ENCODE measurements at regions not wholly inside any gene's neighbourhood (a gene's known extent, or its start where the extent isn't known, plus 50 kb on each side); places are given as distances from the start of the nearest gene placed in this dataset.

DNA sequence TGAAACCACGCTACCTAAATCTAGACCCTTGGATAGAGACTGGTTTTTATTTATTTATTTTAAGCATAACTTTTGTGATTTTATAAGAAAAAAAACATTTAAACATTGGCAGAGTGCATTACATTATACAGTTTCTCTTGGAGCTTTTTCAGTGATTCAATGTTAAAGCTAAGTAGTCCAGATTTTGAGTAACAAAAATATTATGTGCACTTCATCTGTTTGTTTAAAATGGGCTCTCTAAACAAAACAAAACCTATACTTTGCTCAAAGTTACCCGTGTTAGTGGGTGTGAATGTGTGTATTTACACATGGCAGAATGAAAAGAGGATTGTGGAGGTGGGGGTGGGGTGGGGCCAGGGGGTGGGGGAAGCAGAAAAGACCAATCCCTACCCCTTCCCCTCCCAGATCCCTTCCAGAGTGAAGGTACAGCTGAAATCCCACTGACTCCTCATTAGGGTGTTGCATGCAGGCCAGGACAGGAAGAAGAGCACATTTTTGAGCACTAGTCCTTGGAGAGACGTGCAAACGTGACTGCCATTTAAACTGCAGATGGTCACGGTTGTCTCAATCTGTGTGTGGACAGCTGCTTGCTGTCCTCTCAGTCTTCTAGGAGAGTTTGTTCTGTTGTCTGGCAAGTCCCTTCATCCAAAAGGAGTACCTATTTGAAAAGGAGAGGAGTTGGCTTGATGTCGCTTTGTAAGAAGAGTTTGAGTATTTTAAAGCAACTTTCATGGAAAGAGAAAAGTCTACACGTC is 303.0 kb downstream of the ICOS start:
- Mint-ChIP-seq H3K27ac (no peak overlapping the region), H3K4me3 (no peak overlapping the region), H3K27me3 (peaks cover 2% of the 10 kb centered on the region), H3K36me3 (no peaks in the 10 kb centered on the region), H3K9me3 (peaks cover 2% of the 10 kb centered on the region), H3K4me1 (no peaks in the 10 kb centered on the region)
- DNase-seq (ENCODE audit: low spot score in 2 of 2) = no peak
- no peak for ATAC-seq (ENCODE audit: low read depth)

- Mint-ChIP-seq H3K9me3 (peaks cover 3% of the 10 kb centered on the region), H3K36me3 (no peaks in the 10 kb centered on the region), H3K4me1 (no peaks in the 10 kb centered on the region)
These were observed 304.3 kb upstream of the PARD3B start for GRCh38 chr2:204240961-204241360.

GRCh38 chr2:204249437-204249836 is 295.8 kb upstream of the PARD3B start:
- Mint-ChIP-seq H3K36me3 (no peaks in the 10 kb centered on the region), H3K27me3 (peaks cover 8% of the 10 kb centered on the region), H3K27ac (no peak overlapping the region), H3K4me1 (no peaks in the 10 kb centered on the region), H3K9me3 (peaks cover 1% of the 10 kb centered on the region), H3K4me3 (no peak overlapping the region)
- no peak for ATAC-seq (ENCODE audit: low read depth)
- DNase-seq (ENCODE audit: low spot score in 2 of 2) = no peak

More at GRCh38 chr2:204240961-204241360, 304.3 kb upstream of the PARD3B start:
- DNase-seq (ENCODE audit: low spot score in 2 of 2) = no peak
- Mint-ChIP-seq H3K27ac (no peak overlapping the region), H3K27me3 (peaks cover 2% of the 10 kb centered on the region), H3K4me3 (no peak overlapping the region)
- no peak for ATAC-seq (ENCODE audit: low read depth)

DNA sequence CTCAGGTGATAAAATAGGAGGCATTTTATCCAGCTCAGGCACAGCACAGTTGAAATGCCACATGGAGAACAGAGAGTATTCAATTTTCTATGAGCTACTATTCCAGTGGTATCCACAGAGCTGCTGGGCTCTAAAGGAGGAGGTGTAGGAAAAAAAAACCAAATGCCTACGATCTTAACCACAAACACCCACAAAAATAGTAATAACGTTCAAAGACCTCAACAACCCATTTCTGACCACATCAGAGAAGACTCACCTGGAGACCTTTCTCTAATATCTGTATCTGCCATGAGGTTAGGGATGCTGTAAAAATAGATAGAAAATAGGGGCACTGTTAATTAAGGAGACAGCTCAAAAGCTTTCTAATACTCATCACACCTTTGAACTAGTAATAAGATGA is 294.6 kb upstream of the PARD3B start:
- Mint-ChIP-seq H3K4me3 (no peak overlapping the region), H3K27me3 (peaks cover 8% of the 10 kb centered on the region), H3K27ac (no peak overlapping the region), H3K36me3 (no peaks in the 10 kb centered on the region), H3K4me1 (no peaks in the 10 kb centered on the region), H3K9me3 (no peaks in the 10 kb centered on the region)
- ATAC-seq (ENCODE audit: low read depth) (no peak), DNase-seq (ENCODE audit: low spot score in 2 of 2) (no peak)

- no peaks in the 10 kb centered on the region for H3K9me3 Mint-ChIP-seq
- ATAC-seq (ENCODE audit: low read depth) (no peak), DNase-seq (ENCODE audit: low spot score in 2 of 2) (no peak)
- H3K4me3 Mint-ChIP-seq = no peak overlapping the region
- H3K27me3 Mint-ChIP-seq = peaks cover 8% of the 10 kb centered on the region
- no peaks in the 10 kb centered on the region for H3K4me1 Mint-ChIP-seq
- no peak overlapping the region for H3K27ac Mint-ChIP-seq
- H3K36me3 Mint-ChIP-seq = no peaks in the 10 kb centered on the region
These were observed 293.9 kb upstream of the PARD3B start for GRCh38 chr2:204251158-204251997.

DNA sequence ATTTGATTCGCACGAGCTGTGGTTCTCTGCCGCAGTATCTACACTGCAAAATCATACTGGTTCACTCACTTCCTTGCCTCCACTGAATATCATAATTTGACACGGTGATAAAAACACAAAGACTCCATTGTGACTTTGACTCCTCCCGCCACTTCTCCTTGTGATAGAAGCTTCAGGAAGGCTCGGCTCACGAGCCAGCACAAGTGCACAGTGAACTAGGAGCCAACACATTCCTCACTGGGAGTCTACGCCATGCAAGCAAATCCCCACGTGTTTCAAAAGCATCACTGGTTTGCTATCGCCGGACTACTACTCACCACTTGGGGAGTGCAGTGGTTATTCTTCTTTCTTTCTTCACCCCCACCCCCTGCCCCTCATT is 293.3 kb upstream of the PARD3B start:
- peaks cover 8% of the 10 kb centered on the region for H3K27me3 Mint-ChIP-seq
- no peak overlapping the region for H3K27ac Mint-ChIP-seq
- ATAC-seq (ENCODE audit: low read depth) = no peak

GRCh38 chr2:204255071-204255470 is 290.2 kb upstream of the PARD3B start:
- ATAC-seq (ENCODE audit: low read depth) (no peak), DNase-seq (ENCODE audit: low spot score in 2 of 2) (no peak)
- H3K4me3 Mint-ChIP-seq = no peak overlapping the region
- no peak overlapping the region for H3K27ac Mint-ChIP-seq
- no peaks in the 10 kb centered on the region for H3K4me1 Mint-ChIP-seq
- H3K36me3 Mint-ChIP-seq = no peaks in the 10 kb centered on the region
- no peaks in the 10 kb centered on the region for H3K9me3 Mint-ChIP-seq
- H3K27me3 Mint-ChIP-seq = peaks cover 8% of the 10 kb centered on the region

More for the DNA sequence above, 293.3 kb upstream of the PARD3B start:
- no peaks in the 10 kb centered on the region for H3K36me3 Mint-ChIP-seq
- no peaks in the 10 kb centered on the region for H3K4me1 Mint-ChIP-seq
- H3K4me3 Mint-ChIP-seq = no peak overlapping the region
- no peaks in the 10 kb centered on the region for H3K9me3 Mint-ChIP-seq
- no peak for DNase-seq (ENCODE audit: low spot score in 2 of 2)

GRCh38 chr2:204255526-204255925 is 289.7 kb upstream of the PARD3B start:
- H3K9me3 Mint-ChIP-seq = no peaks in the 10 kb centered on the region
- H3K27me3 Mint-ChIP-seq = peaks cover 8% of the 10 kb centered on the region
- no peak overlapping the region for H3K4me3 Mint-ChIP-seq
- no peak overlapping the region for H3K27ac Mint-ChIP-seq
- no peaks in the 10 kb centered on the region for H3K4me1 Mint-ChIP-seq
- H3K36me3 Mint-ChIP-seq = no peaks in the 10 kb centered on the region
- DNase-seq (ENCODE audit: low spot score in 2 of 2) (no peak), ATAC-seq (ENCODE audit: low read depth) (no peak)

DNA sequence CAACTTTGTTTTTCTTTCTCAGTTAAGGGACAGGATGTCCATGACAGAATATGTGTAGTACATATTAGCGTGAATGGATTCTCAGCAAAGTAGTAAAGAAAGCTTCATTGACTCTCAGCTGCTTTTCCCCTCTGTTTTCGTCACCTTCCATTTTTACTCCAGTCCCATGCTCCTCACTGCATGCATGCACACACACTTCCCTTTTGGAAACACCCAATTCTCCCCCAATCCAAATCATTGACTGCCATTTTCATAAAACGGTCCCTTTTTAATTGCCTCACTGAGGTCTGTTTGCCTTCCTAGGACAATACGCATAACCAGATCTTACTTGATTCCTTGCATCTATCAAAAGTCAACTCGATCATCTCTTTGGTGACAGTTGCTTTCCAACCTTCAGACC is 287.5 kb upstream of the PARD3B start:
- Mint-ChIP-seq H3K4me1 (no peaks in the 10 kb centered on the region), H3K36me3 (no peaks in the 10 kb centered on the region), H3K4me3 (no peak overlapping the region), H3K9me3 (no peaks in the 10 kb centered on the region), H3K27ac (no peak overlapping the region), H3K27me3 (peaks cover 6% of the 10 kb centered on the region)
- DNase-seq (ENCODE audit: low spot score in 2 of 2) (no peak), ATAC-seq (ENCODE audit: low read depth) (no peak)

GRCh38 chr2:204258890-204259289 is 286.4 kb upstream of the PARD3B start:
- peaks cover 5% of the 10 kb centered on the region for H3K27me3 Mint-ChIP-seq
- no peaks in the 10 kb centered on the region for H3K4me1 Mint-ChIP-seq

GRCh38 chr2:204260162-204260877 is 285.0 kb upstream of the PARD3B start:
- Mint-ChIP-seq H3K4me3 (no peak overlapping the region), H3K27ac (no peak overlapping the region), H3K36me3 (no peaks in the 10 kb centered on the region), H3K9me3 (no peaks in the 10 kb centered on the region), H3K4me1 (no peaks in the 10 kb centered on the region), H3K27me3 (peaks cover 5% of the 10 kb centered on the region)
- DNase-seq (ENCODE audit: low spot score in 2 of 2) (peak; percentile 3 to 14), ATAC-seq (ENCODE audit: low read depth) (no peak)

More at GRCh38 chr2:204258890-204259289, 286.4 kb upstream of the PARD3B start:
- Mint-ChIP-seq H3K4me3 (no peak overlapping the region), H3K36me3 (no peaks in the 10 kb centered on the region), H3K27ac (no peak overlapping the region), H3K9me3 (no peaks in the 10 kb centered on the region)
- DNase-seq (ENCODE audit: low spot score in 2 of 2) (no peak), ATAC-seq (ENCODE audit: low read depth) (no peak)

- Mint-ChIP-seq H3K9me3 (no peaks in the 10 kb centered on the region), H3K27me3 (peaks cover 5% of the 10 kb centered on the region), H3K27ac (no peak overlapping the region), H3K4me1 (no peaks in the 10 kb centered on the region), H3K36me3 (no peaks in the 10 kb centered on the region), H3K4me3 (no peak overlapping the region)
- ATAC-seq (ENCODE audit: low read depth) (no peak), DNase-seq (ENCODE audit: low spot score in 2 of 2) (no peak)
These were observed 284.4 kb upstream of the PARD3B start for GRCh38 chr2:204260901-204261300.

GRCh38 chr2:204261846-204262245 is 283.4 kb upstream of the PARD3B start:
- Mint-ChIP-seq H3K27me3 (peaks cover 9% of the 10 kb centered on the region), H3K4me3 (no peak overlapping the region), H3K4me1 (no peaks in the 10 kb centered on the region), H3K27ac (no peak overlapping the region), H3K36me3 (no peaks in the 10 kb centered on the region), H3K9me3 (no peaks in the 10 kb centered on the region)
- DNase-seq (ENCODE audit: low spot score in 2 of 2) (no peak), ATAC-seq (ENCODE audit: low read depth) (no peak)

DNA sequence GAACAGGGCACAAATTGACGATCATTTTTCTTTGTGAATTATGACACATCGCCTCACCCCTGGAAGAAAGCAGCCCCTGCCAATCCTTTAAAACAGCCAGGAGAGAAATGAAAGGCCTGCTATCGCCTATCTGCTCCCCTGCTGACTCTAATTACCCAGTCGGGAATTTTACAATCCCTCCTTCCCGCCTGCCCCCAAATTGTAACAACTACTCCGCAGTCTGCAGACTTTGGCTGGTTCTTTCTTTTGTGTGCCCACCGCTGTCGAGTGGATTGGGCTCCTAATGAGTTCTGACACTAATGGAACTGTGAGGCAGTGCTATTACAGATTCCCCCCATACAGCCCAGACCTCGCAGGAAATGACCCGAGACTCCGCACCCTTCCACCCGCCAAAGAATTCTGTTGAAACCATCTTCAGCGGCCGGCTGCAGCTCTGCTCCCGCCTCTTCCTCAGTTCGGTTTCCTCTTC is 281.2 kb upstream of the PARD3B start:
- Mint-ChIP-seq H3K4me1 (no peaks in the 10 kb centered on the region), H3K4me3 (no peak overlapping the region)
- ATAC-seq (ENCODE audit: low read depth) = no peak

More for the DNA sequence above, 281.2 kb upstream of the PARD3B start:
- no peaks in the 10 kb centered on the region for H3K9me3 Mint-ChIP-seq
- no peaks in the 10 kb centered on the region for H3K36me3 Mint-ChIP-seq
- no peak for DNase-seq (ENCODE audit: low spot score in 2 of 2)
- peaks cover 9% of the 10 kb centered on the region for H3K27me3 Mint-ChIP-seq
- H3K27ac Mint-ChIP-seq = no peak overlapping the region
